Upper lobe of left lung (tissue), 4 donors: ENCODE measurements at regions not wholly inside any gene's neighbourhood (a gene's known extent, or its start where the extent isn't known, plus 50 kb on each side); places are given as distances from the start of the nearest gene placed in this dataset.

Source experiments
- CTCF ChIP-seq, 6 experiments: fragments of 450-650 bp in 4 of 6; fragments of 200-600 bp in 2 of 6; sonication (generic) in 2 of 6; IDR thresholded peaks; one replicate each; pipeline ENCODE4 v1.5.1; 2016 to 2019; ENCODE audit warnings: antibody characterized with exemption in 6 of 6
- EP300 ChIP-seq, 4 donors: sonication (generic); formaldehyde crosslinking; IDR thresholded peaks; one replicate each; pipeline ENCODE4 v1.5.1; 2017; ENCODE audit warnings: antibody characterized with exemption in 4 of 4, control low read depth in 2 of 4
- POLR2A ChIP-seq, 4 donors: fragments of 450-650 bp; IDR thresholded peaks; one replicate each; pipeline ENCODE4 v1.5.1; 2016 to 2017; ENCODE audit warnings: antibody characterized with exemption in 4 of 4, mild to moderate bottlenecking in 2 of 4
- POLR2AphosphoS5 ChIP-seq, 2 donors: sonication (generic); formaldehyde crosslinking; IDR thresholded peaks; one replicate each; pipeline ENCODE4 v1.5.1; 2017; ENCODE audit warnings: antibody characterized with exemption in 2 of 2

DNA sequence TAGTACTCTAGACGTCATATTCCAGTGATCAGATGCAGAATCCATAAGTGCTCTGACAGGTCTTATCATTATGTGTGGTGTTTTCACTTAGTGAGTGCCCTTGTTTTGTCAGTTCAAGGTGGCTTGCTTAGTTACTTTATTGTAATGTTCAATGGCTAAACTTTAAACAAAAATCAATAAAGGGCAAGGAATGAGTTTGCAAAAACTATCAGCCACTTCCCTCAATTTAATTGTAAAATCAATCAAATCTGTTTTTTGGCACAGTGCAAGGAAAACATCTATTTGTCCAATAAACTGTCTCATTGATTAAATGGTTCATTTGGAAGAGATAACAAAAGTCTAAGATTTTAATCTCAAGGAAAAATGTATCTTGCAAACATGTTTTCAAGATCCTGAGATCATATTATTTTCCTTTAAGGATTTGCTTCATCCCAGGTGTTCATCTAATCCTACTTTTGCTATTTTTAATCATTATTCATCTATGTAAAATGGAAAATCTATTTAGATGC is 59.6 kb upstream of the EEA1 start:
- no peak for TF ChIP-seq CTCF (IDR thresholded peaks at IDR 0.05)
- no peak for TF ChIP-seq POLR2A (IDR thresholded peaks at IDR 0.05)
- TF ChIP-seq EP300 (IDR thresholded peaks at IDR 0.05), result no peak
- TF ChIP-seq POLR2AphosphoS5 (IDR thresholded peaks at IDR 0.05), result no peak
